Activated T-helper 1 cell treated with anti-CD3 and anti-CD28 coated beads, Interleukin-12 subunit alpha, Interleukin-12 subunit beta, Interleukin-2, Interleukin-4 antibody, amounts not matched to agents 30 ng/mL and 10 ng/mL and 1 ng/mL, durations not matched to agents 14 hours and 24 hours and 36 hours (primary cell): ENCODE measurements at regions not wholly inside any gene's neighbourhood (a gene's known extent, or its start where the extent isn't known, plus 50 kb on each side); places are given as distances from the start of the nearest gene placed in this dataset.
"Not testable (repeated sequence)": the region's sequence is repeated elsewhere in the genome, so short reads cannot be mapped to it uniquely, and the experiment has no call there.

Experiments
- DNase-seq: peaks from one replicate; pipeline ENCODE4 v3.0.0; 2021; ENCODE audit warnings: low spot score
- H3K27ac Mint-ChIP-seq: one replicate; pipeline ENCODE4 v1.8.0; 2021; ENCODE audit warnings: mild to moderate bottlenecking, mixed read lengths
- H3K27me3 Mint-ChIP-seq: one replicate; pipeline ENCODE4 v1.8.0; 2022; ENCODE audit warnings: mild to moderate bottlenecking, moderate library complexity, mixed read lengths; ENCODE audit not compliant: insufficient read depth
- H3K36me3 Mint-ChIP-seq: one replicate; pipeline ENCODE4 v1.8.0; 2021; ENCODE audit warnings: low read depth, mixed read lengths
- H3K4me1 Mint-ChIP-seq: one replicate; pipeline ENCODE4 v1.8.0; 2021; ENCODE audit warnings: low read depth, mixed read lengths
- H3K4me3 Mint-ChIP-seq: one replicate; pipeline ENCODE4 v1.8.0; 2021; ENCODE audit warnings: mild to moderate bottlenecking, moderate library complexity, mixed read lengths
- H3K9me3 Mint-ChIP-seq: one replicate; pipeline ENCODE4 v1.8.0; 2021; ENCODE audit warnings: mixed read lengths
- intact Hi-C: fragments of 100-400 bp; cut with micrococcal nuclease; formaldehyde crosslinking; loops from one replicate; pipeline ENCODE4 v1.15.1; 2024

DNA sequence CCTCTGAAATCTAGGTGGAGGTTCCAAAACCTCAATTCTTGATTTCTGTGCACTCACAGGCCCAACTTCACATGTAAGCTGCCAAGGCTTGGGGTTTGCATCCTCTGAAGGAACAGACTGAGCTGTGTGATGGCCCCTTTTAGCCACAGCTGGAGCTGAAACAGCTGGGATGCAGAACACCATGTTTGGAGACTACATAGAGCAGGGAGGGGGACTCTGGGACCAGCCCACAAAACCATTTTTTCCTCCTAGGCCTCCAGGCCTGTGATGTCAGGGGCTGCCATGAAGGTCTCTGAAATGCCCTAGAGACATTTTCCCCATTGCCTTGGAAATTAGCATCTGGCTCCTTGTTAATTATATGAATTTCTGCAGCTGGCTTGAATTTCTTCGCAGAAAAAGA is 1025.9 kb upstream of the NOVA1 start:
- Mint-ChIP-seq H3K27ac (no peak overlapping the region), H3K9me3 (peaks cover 43% of the 10 kb centered on the region), H3K36me3 (no peaks in the 10 kb centered on the region), H3K4me1 (no peaks in the 10 kb centered on the region), H3K27me3 (no peaks in the 10 kb centered on the region), H3K4me3 (no peak overlapping the region)
- DNase-seq = no peak
- intact Hi-C loops = no loop called here

GRCh38 chr14:27634056-27634970 is 1036.5 kb upstream of the NOVA1 start:
- no peak overlapping the region for H3K27ac Mint-ChIP-seq
- H3K4me3 Mint-ChIP-seq = no peak overlapping the region
- intact Hi-C loops = no loop called here
- H3K4me1 Mint-ChIP-seq = no peaks in the 10 kb centered on the region
- no peaks in the 10 kb centered on the region for H3K36me3 Mint-ChIP-seq
- DNase-seq = no peak
- peaks cover 34% of the 10 kb centered on the region for H3K9me3 Mint-ChIP-seq
- no peaks in the 10 kb centered on the region for H3K27me3 Mint-ChIP-seq

DNA sequence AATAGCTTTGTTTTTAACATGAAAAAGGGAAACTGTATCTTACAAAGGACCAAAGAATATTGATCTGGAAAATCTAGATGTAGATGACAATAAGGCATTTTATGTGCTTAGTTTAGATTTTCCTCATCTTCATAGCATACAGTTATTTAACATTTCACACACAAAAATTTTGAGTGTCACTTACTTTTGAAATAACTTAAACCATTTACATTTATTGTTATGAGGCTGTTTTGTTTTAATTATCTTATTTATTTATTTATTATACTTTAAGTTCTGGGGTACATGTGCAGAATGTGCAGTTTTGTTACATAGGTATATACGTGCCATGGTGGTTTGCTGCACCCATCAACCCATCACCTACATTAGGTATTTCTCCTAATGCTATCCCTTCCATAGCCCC is 1042.9 kb upstream of the NOVA1 start:
- H3K27me3 Mint-ChIP-seq, intact Hi-C loops, H3K27ac Mint-ChIP-seq, H3K4me3 Mint-ChIP-seq, H3K36me3 Mint-ChIP-seq, H3K4me1 Mint-ChIP-seq, DNase-seq: not testable (repeated sequence)
- H3K9me3 Mint-ChIP-seq = peaks cover 29% of the 10 kb centered on the region

DNA sequence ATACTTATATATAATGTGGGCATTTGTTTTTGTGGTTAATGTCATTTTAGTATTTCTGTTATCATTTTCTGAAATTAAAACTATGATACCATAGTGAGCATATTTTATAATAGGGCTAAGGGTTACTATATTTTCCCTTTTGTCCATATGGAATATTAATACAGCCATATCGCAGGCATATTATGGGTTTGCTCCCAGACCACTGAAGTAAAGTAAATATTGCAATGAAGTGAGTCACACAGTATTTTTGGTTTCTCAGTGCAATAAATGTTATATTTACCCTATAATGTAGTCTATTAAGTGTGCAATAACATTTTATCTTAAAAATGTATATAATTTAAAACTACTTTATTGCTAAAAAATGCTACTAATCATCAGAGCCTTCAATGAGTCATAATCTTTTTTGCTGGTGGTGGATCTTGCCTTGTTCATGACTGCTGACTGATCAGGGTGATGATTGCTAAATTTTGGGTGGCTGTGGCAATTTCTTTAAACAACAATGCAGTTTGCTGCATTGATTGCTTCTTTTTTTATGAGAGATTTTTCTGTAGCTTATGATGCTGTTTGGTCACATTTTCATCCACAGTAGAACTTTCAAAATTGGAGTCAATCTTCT is 1044.5 kb upstream of the NOVA1 start:
- no peaks in the 10 kb centered on the region for H3K4me1 Mint-ChIP-seq
- H3K27ac Mint-ChIP-seq = no peak overlapping the region
- no peak for DNase-seq
- no peaks in the 10 kb centered on the region for H3K36me3 Mint-ChIP-seq
- intact Hi-C loops = no loop called here
- no peaks in the 10 kb centered on the region for H3K27me3 Mint-ChIP-seq
- H3K9me3 Mint-ChIP-seq = peaks cover 22% of the 10 kb centered on the region
- H3K4me3 Mint-ChIP-seq = no peak overlapping the region

GRCh38 chr14:27660683-27661082 is 1062.8 kb upstream of the NOVA1 start:
- Mint-ChIP-seq H3K27ac (no peak overlapping the region), H3K9me3 (peaks cover 53% of the 10 kb centered on the region), H3K36me3 (no peaks in the 10 kb centered on the region), H3K4me3 (no peak overlapping the region), H3K27me3 (no peaks in the 10 kb centered on the region), H3K4me1 (no peaks in the 10 kb centered on the region)
- no peak for DNase-seq
- intact Hi-C loops = no loop called here

- Mint-ChIP-seq H3K4me3 (no peak overlapping the region), H3K27me3 (no peaks in the 10 kb centered on the region), H3K9me3 (peaks cover 47% of the 10 kb centered on the region), H3K27ac (no peak overlapping the region), H3K36me3 (no peaks in the 10 kb centered on the region), H3K4me1 (no peaks in the 10 kb centered on the region)
- DNase-seq = no peak
- intact Hi-C loops = no loop called here
These were observed 1070.7 kb upstream of the NOVA1 start for GRCh38 chr14:27668531-27668930.

DNA sequence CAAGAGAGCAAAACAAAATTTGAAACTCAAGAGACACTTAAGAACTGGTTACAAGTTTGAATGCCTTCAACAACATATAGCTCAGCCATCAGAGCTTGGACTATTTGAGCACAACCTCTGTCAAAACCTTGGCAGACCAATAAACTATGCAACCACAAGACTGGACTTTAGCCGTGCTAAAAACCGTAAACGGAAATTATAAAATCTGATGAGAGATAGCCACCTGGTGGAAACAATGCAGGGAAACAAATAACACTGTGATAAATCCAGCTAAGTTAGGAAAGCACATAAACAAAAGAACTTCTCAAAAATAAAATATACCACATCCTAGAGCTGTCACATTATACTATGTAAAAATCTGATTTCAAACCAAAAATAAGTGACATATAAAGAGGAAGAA is 1074.2 kb upstream of the NOVA1 start:
- Mint-ChIP-seq H3K36me3 (no peaks in the 10 kb centered on the region), H3K9me3 (peaks cover 34% of the 10 kb centered on the region), H3K4me1 (no peaks in the 10 kb centered on the region), H3K4me3 (no peak overlapping the region), H3K27ac (no peak overlapping the region), H3K27me3 (no peaks in the 10 kb centered on the region)
- DNase-seq = no peak
- intact Hi-C loops = no loop called here

DNA sequence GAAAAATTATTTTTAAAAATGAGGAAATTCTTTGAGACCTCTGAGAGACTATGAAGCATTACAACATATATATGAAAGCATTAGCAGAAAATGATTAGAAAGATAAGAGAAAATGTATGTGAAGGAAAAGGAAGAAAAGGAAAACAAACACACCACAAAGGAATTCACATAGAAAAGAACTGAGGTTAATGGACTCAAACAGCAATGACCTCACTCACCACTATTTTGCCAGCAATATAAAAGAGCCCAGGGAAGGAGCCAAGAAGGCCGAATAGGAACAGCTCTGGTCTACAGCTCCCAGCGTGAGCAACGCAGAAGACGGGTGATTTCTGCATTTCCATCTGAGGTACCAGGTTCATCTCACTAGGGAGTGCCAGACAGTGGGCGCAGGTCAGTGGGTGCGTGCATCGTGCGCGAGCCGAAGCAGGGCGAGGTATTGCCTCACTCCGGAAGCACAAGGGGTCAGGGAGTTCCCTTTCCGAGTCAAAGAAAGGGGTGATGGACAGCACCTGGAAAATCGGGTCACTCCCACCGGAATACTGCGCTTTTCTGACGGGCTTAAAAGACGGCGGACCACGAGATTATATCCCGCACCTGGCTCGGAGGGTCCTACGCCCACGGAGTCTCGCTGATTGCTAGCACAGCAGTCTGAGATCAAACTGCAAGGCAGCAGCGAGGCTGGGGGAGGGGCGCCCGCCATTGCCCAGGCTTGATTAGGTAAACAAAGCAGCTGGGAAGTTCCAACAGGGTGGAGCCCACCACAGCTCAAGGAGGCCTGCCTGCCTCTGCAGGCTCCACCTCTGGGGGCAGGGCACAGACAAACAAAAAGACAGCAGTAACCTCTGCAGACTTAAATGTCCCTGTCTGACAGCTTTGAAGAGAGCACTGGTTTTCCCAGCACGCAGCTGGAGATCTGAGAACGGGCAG is 1075.2 kb upstream of the NOVA1 start:
- H3K4me3 Mint-ChIP-seq, H3K27ac Mint-ChIP-seq, intact Hi-C loops, H3K4me1 Mint-ChIP-seq, H3K27me3 Mint-ChIP-seq, H3K36me3 Mint-ChIP-seq, DNase-seq: not testable (repeated sequence)
- peaks cover 34% of the 10 kb centered on the region for H3K9me3 Mint-ChIP-seq

DNA sequence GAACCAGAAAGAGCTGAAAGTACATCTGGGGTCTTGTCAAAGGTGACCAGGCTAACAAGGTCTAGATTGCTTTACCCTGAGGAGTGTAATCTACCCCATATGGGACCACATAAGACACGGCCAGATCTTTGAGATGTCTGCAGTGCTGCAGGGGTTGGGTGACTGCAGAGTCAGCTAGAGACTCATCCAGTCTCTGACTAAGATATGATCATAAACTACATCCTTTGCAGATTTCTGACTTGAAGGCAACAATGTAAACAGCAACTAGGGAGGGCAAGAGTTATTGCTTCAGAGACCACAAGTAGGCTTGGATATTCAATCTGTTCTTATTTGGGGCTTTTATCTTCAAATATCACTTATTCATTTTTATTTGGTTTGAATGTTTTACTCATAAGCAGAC is 1080.5 kb upstream of the FOXG1 start:
- no peak for DNase-seq
- Mint-ChIP-seq H3K4me3 (no peak overlapping the region), H3K36me3 (no peaks in the 10 kb centered on the region), H3K27me3 (no peaks in the 10 kb centered on the region), H3K9me3 (peaks cover 43% of the 10 kb centered on the region), H3K4me1 (no peaks in the 10 kb centered on the region), H3K27ac (no peak overlapping the region)
- intact Hi-C loops = no loop called here

- no peaks in the 10 kb centered on the region for H3K36me3 Mint-ChIP-seq
- no peaks in the 10 kb centered on the region for H3K4me1 Mint-ChIP-seq
- no peaks in the 10 kb centered on the region for H3K27me3 Mint-ChIP-seq
- H3K27ac Mint-ChIP-seq = no peak overlapping the region
- intact Hi-C loops = no loop called here
- H3K4me3 Mint-ChIP-seq = no peak overlapping the region
- DNase-seq = no peak
- H3K9me3 Mint-ChIP-seq = peaks cover 47% of the 10 kb centered on the region
These were observed 1077.6 kb upstream of the FOXG1 start for GRCh38 chr14:27688841-27689444.

DNA sequence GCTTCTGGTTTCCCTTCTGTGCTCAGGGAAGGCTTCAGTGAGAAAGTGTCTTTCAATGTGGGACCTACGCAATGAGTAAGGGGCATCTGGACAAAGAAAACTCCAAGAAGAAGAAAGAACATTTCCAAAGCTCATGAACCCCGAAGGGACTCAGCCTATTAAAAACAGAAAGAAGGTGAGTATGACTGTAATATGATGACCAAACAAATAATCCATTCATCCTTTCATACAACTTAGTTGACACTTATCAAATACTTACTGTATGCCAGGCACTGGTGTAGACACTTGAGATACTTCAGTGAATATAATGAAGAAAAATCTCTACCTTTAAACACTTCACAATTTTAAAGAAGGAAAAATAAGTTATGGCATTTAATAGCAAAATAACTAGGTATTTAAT is 1054.2 kb upstream of the FOXG1 start:
- Mint-ChIP-seq H3K4me3 (no peak overlapping the region), H3K4me1 (no peaks in the 10 kb centered on the region), H3K27ac (no peak overlapping the region), H3K27me3 (no peaks in the 10 kb centered on the region), H3K36me3 (no peaks in the 10 kb centered on the region), H3K9me3 (peaks cover 47% of the 10 kb centered on the region)
- no peak for DNase-seq
- intact Hi-C loops = no loop called here

GRCh38 chr14:27715561-27715960 is 1051.0 kb upstream of the FOXG1 start:
- no peaks in the 10 kb centered on the region for H3K36me3 Mint-ChIP-seq
- no peaks in the 10 kb centered on the region for H3K27me3 Mint-ChIP-seq
- no peak overlapping the region for H3K27ac Mint-ChIP-seq
- intact Hi-C loops = no loop called here
- H3K4me3 Mint-ChIP-seq = no peak overlapping the region
- H3K4me1 Mint-ChIP-seq = no peaks in the 10 kb centered on the region
- peaks cover 53% of the 10 kb centered on the region for H3K9me3 Mint-ChIP-seq
- no peak for DNase-seq
